GM13976 (cell line): ENCODE measurements at regions not wholly inside any gene's neighbourhood (a gene's known extent, or its start where the extent isn't known, plus 50 kb on each side); places are given as distances from the start of the nearest gene placed in this dataset.

Experiments
- DNase-seq: peaks from one replicate; pipeline ENCODE4 v3.0.0; 2012; ENCODE audit warnings: low spot score
- CTCF ChIP-seq: IDR thresholded peaks from 2 replicates; pipeline ENCODE4 v1.5.1; 2012; ENCODE audit warnings: borderline replicate concordance, mild to moderate bottlenecking; ENCODE audit not compliant: insufficient read depth; ENCODE audit errors: extremely low read depth, missing control alignments, control extremely low read depth
- in situ Hi-C: fragments of 300-500 bp; cut with MboI; formaldehyde crosslinking; loops from one replicate; pipeline ENCODE4 v1.12.0; 2022; ENCODE audit warnings: low sequenced_read_pairs, mixed read lengths, inconsistent platforms; ENCODE audit not compliant: unreplicated experiment

GRCh38 chr10:107813451-107814162 is 649.1 kb upstream of the SORCS1 start:
- TF ChIP-seq CTCF, result no peak
- DNase-seq, result no peak
- in situ Hi-C loops, result loop anchor here (25.0 kb wide), 1 partner anchor 401 kb away; no protein-coding TSS in a partner anchor

DNA sequence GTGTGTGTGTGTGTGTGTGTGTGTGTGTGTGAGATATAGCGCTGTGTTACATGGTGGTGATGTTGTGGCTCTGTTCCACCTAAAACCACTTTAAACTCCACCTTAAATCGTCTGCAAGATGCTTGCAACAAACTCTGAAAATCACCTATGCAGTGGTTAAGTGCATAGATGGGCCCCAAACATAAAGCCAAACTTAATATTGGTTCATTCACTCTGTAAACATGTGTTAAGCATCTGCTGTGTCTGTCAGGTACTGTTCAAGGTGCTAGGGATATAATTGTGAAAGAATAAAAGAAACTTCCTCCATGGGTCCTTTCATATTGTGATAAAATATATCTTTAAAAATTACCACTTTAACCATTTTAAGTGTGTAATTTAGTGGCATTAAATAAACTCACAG is 645.4 kb upstream of the SORCS1 start:
- in situ Hi-C loops, result loop anchor here (25.0 kb wide), 1 partner anchor 398 kb away; no protein-coding TSS in a partner anchor
- no peak for DNase-seq
- no peak for TF ChIP-seq CTCF

DNA sequence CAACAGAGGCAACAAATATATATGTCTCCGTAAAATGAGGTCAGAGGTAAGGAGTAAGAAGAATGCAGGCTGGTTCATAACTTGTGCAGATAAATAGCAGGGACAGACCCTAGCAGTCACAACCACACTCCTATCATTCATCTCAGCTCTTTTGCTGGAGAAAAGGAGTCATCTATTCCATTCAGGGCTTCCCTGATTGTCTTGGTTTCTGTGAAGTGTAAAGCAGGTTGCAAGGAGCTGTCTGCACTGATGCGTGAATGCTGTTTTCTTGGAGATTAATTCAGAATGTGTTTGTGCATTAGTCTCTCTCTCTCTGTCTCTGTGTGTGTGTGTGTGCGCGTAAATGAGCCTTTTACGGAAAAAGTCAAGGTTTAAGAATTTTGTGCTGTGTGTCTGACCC is 643.3 kb upstream of the SORCS1 start:
- no peak for TF ChIP-seq CTCF
- no peak for DNase-seq
- in situ Hi-C loops, result loop anchor here (25.0 kb wide), 1 partner anchor 396 kb away; no protein-coding TSS in a partner anchor

GRCh38 chr10:107806026-107806425 is 641.5 kb upstream of the SORCS1 start:
- no peak for DNase-seq
- in situ Hi-C loops, result loop anchor here (25.0 kb wide), 1 partner anchor 394 kb away; no protein-coding TSS in a partner anchor
- TF ChIP-seq CTCF, result no peak

- in situ Hi-C loops, result loop anchor here (25.0 kb wide), 1 partner anchor 391 kb away; no protein-coding TSS in a partner anchor
- no peak for DNase-seq
- TF ChIP-seq CTCF, result no peak
These were observed 639.0 kb upstream of the SORCS1 start for GRCh38 chr10:107803546-107803945.

GRCh38 chr10:107800061-107800460 is 635.6 kb upstream of the SORCS1 start:
- TF ChIP-seq CTCF, result no peak
- no peak for DNase-seq
- in situ Hi-C loops, result loop anchor here (25.0 kb wide), 1 partner anchor 388 kb away; no protein-coding TSS in a partner anchor
